ENCODE measurements at regions not wholly inside any gene's neighbourhood (a gene's known extent, or its start where the extent isn't known, plus 50 kb on each side); places are given as distances from the start of the nearest gene placed in this dataset.

- TF ChIP-seq, protein P1, sequence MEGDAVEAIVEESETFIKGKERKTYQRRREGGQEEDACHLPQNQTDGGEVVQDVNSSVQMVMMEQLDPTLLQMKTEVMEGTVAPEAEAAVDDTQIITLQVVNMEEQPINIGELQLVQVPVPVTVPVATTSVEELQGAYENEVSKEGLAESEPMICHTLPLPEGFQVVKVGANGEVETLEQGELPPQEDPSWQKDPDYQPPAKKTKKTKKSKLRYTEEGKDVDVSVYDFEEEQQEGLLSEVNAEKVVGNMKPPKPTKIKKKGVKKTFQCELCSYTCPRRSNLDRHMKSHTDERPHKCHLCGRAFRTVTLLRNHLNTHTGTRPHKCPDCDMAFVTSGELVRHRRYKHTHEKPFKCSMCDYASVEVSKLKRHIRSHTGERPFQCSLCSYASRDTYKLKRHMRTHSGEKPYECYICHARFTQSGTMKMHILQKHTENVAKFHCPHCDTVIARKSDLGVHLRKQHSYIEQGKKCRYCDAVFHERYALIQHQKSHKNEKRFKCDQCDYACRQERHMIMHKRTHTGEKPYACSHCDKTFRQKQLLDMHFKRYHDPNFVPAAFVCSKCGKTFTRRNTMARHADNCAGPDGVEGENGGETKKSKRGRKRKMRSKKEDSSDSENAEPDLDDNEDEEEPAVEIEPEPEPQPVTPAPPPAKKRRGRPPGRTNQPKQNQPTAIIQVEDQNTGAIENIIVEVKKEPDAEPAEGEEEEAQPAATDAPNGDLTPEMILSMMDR (conservative IDR thresholded peaks at IDR 0.05; ENCODE audit: low read depth, low read length) = no peak
- H3K4me3 ChIP-seq (IDR thresholded peaks at IDR 0.05; ENCODE audit: insufficient read depth, low read depth, low read length) = no peak overlapping the region
- no peaks in the 10 kb centered on the region for H4K20me1 ChIP-seq (ENCODE audit: insufficient read depth)
- no peak overlapping the region for H3K4me2 ChIP-seq
- H3K9ac ChIP-seq = no peak overlapping the region
- H3K79me2 ChIP-seq (ENCODE audit: insufficient read depth, low read depth) = no peaks in the 10 kb centered on the region
- H3K4me1 ChIP-seq (ENCODE audit: low read depth, poor library complexity, severe bottlenecking) = no peaks in the 10 kb centered on the region
- H3K36me3 ChIP-seq (ENCODE audit: insufficient read depth) = no peaks in the 10 kb centered on the region
- H3K27me3 ChIP-seq (ENCODE audit: insufficient read depth, low read depth) = no peaks in the 10 kb centered on the region
- no peak overlapping the region for H2AFZ ChIP-seq (ENCODE audit: low read depth)
- H3K27ac ChIP-seq = no peak overlapping the region
These were observed 118.5 kb upstream of the PAQR3 start for GRCh38 chr4:79057772-79058171.

GRCh38 chr4:79053754-79054153 lies 114.5 kb upstream of the PAQR3 start:
- TF ChIP-seq, protein P1 (conservative IDR thresholded peaks at IDR 0.05; ENCODE audit: low read depth, low read length) = no peak
- no peak overlapping the region for H3K27ac ChIP-seq
- H2AFZ ChIP-seq (ENCODE audit: low read depth) = no peak overlapping the region
- H3K27me3 ChIP-seq (ENCODE audit: insufficient read depth, low read depth) = no peaks in the 10 kb centered on the region
- H3K36me3 ChIP-seq (ENCODE audit: insufficient read depth) = no peaks in the 10 kb centered on the region
- no peaks in the 10 kb centered on the region for H3K79me2 ChIP-seq (ENCODE audit: insufficient read depth, low read depth)
- no peak overlapping the region for H3K9ac ChIP-seq
- no peak overlapping the region for H3K4me2 ChIP-seq
- no peaks in the 10 kb centered on the region for H4K20me1 ChIP-seq (ENCODE audit: insufficient read depth)
- no peaks in the 10 kb centered on the region for H3K4me1 ChIP-seq (ENCODE audit: low read depth, poor library complexity, severe bottlenecking)
- H3K4me3 ChIP-seq (IDR thresholded peaks at IDR 0.05; ENCODE audit: insufficient read depth, low read depth, low read length) = no peak overlapping the region

- Histone ChIP-seq H3K4me2 (no peak overlapping the region), H3K27ac (no peak overlapping the region), H3K4me1 (ENCODE audit: low read depth, poor library complexity, severe bottlenecking) (no peaks in the 10 kb centered on the region), H3K27me3 (ENCODE audit: insufficient read depth, low read depth) (no peaks in the 10 kb centered on the region), H4K20me1 (ENCODE audit: insufficient read depth) (no peaks in the 10 kb centered on the region), H3K4me3 (IDR thresholded peaks at IDR 0.05; ENCODE audit: insufficient read depth, low read depth, low read length) (no peak overlapping the region), H3K79me2 (ENCODE audit: insufficient read depth, low read depth) (no peaks in the 10 kb centered on the region), H3K36me3 (ENCODE audit: insufficient read depth) (no peaks in the 10 kb centered on the region), H2AFZ (ENCODE audit: low read depth) (no peak overlapping the region), H3K9ac (no peak overlapping the region)
- TF ChIP-seq, protein P1 (conservative IDR thresholded peaks at IDR 0.05; ENCODE audit: low read depth, low read length) = no peak
These were observed 111.3 kb upstream of the PAQR3 start for GRCh38 chr4:79050541-79050880.

- Histone ChIP-seq H3K9ac (no peak overlapping the region), H3K4me1 (ENCODE audit: low read depth, poor library complexity, severe bottlenecking) (no peaks in the 10 kb centered on the region), H3K27ac (no peak overlapping the region), H3K79me2 (ENCODE audit: insufficient read depth, low read depth) (no peaks in the 10 kb centered on the region), H4K20me1 (ENCODE audit: insufficient read depth) (no peaks in the 10 kb centered on the region), H3K27me3 (ENCODE audit: insufficient read depth, low read depth) (no peaks in the 10 kb centered on the region), H3K36me3 (ENCODE audit: insufficient read depth) (no peaks in the 10 kb centered on the region), H3K4me3 (IDR thresholded peaks at IDR 0.05; ENCODE audit: insufficient read depth, low read depth, low read length) (no peak overlapping the region), H2AFZ (ENCODE audit: low read depth) (no peak overlapping the region), H3K4me2 (no peak overlapping the region)
- TF ChIP-seq, protein P1 (conservative IDR thresholded peaks at IDR 0.05; ENCODE audit: low read depth, low read length) = no peak
These were observed 110.8 kb upstream of the PAQR3 start for GRCh38 chr4:79049840-79050540.
